ENCODE measurements at regions not wholly inside any gene's neighbourhood (a gene's known extent, or its start where the extent isn't known, plus 50 kb on each side); places are given as distances from the start of the nearest gene placed in this dataset.
"Not testable (repeated sequence)": the region's sequence is repeated elsewhere in the genome, so short reads cannot be mapped to it uniquely, and the experiment has no call there.

DNA sequence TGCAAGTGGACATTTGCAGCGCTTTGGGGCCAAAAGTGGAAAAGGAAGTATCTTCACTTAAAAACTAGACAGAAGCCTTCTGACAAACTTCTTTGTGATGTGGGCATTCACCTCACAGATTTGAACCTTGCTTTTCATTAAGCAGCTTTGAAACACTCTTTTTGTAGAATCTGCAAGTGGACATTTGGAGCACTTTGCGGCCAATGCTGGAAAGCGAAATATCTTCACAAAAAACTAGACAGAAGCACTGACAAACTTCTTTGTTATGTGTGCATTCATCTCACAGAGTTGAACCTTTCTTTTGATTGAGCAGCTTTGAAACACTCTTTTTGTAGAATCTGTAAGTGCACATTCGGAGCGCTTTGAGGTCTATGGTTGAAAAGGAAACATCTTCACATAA is 1365.9 kb upstream of the DEFB115 start:
- H3K4me1 ChIP-seq (replicated peaks); DNase-seq (ENCODE audit: low spot score); H3K9me3 ChIP-seq; H3K36me3 ChIP-seq; H3K4me3 ChIP-seq; H3K27me3 ChIP-seq (replicated peaks; ENCODE audit: insufficient read depth); H3K27ac ChIP-seq: not testable (repeated sequence)
- WGBS, result 88% methylated on average over 5 of the region's 5 CpGs
- intact Hi-C loops (cut with DNase I), result loop anchor here (10.0 kb wide), 1 partner anchor 687 kb away; no protein-coding TSS in a partner anchor

Small RNA genes lying in the stretch of these regions (small RNA-seq; reads per million reads assigned to genes)
- 0.09 to 0.30 reads per million in 2 donors for gene RF00002

Data from prostate gland (tissue), 2 donors.